MM.1S (cell line): ENCODE measurements at regions not wholly inside any gene's neighbourhood (a gene's known extent, or its start where the extent isn't known, plus 50 kb on each side); places are given as distances from the start of the nearest gene placed in this dataset.

Source experiments
- DNase-seq: peaks from one replicate; pipeline ENCODE4 v3.0.0-alpha.2; 2015
- H2AFZ ChIP-seq: fragments of 300-600 bp; sonication (generic); 2 replicates; pipeline ENCODE4 v1.6.0; 2016; ENCODE audit warnings: antibody characterized with exemption, low read length
- H3F3A ChIP-seq: fragments of 300-600 bp; sonication (generic); 2 replicates; pipeline ENCODE4 v1.6.1; 2016; ENCODE audit warnings: mild to moderate bottlenecking, antibody characterized with exemption, low read length, moderate library complexity, mixed read lengths; ENCODE audit not compliant: insufficient read depth
- H3K27ac ChIP-seq: fragments of 300-600 bp; sonication (generic); 2 replicates; pipeline ENCODE4 v1.5.1; 2016; ENCODE audit warnings: mild to moderate bottlenecking, low read length
- H3K27me3 ChIP-seq: fragments of 300-600 bp; sonication (generic); replicated peaks from 2 replicates; pipeline ENCODE4 v1.6.0; 2016; ENCODE audit warnings: low read length; ENCODE audit not compliant: insufficient read depth
- H3K36me3 ChIP-seq: fragments of 300-600 bp; sonication (generic); replicated peaks from 2 replicates; pipeline ENCODE4 v1.6.1; 2016; ENCODE audit warnings: mild to moderate bottlenecking, low read length, mixed read lengths; ENCODE audit not compliant: insufficient read depth
- H3K4me1 ChIP-seq: fragments of 300-600 bp; sonication (generic); 2 replicates; pipeline ENCODE4 v1.6.1; 2016; ENCODE audit warnings: low read length, mixed read lengths
- H3K4me2 ChIP-seq: fragments of 300-600 bp; sonication (generic); 2 replicates; pipeline ENCODE4 v1.6.0; 2016; ENCODE audit warnings: low read depth, low read length
- H3K4me3 ChIP-seq: fragments of 300-600 bp; sonication (generic); 2 replicates; pipeline ENCODE4 v1.5.1; 2016; ENCODE audit warnings: low read length, mixed read lengths
- H3K79me2 ChIP-seq: fragments of 300-600 bp; sonication (generic); 2 replicates; pipeline ENCODE4 v1.6.1; 2016; ENCODE audit warnings: mixed run types, low read length, mixed read lengths
- H3K9ac ChIP-seq: fragments of 300-600 bp; sonication (generic); 2 replicates; pipeline ENCODE4 v1.6.1; 2016; ENCODE audit warnings: low read length, mixed read lengths
- H3K9me2 ChIP-seq: fragments of 300-600 bp; sonication (generic); replicated peaks from 2 replicates; pipeline ENCODE4 v1.6.1; 2016; ENCODE audit warnings: mild to moderate bottlenecking, low read length, mixed read lengths; ENCODE audit not compliant: insufficient read depth
- H3K9me3 ChIP-seq: fragments of 300-600 bp; sonication (generic); replicated peaks from 2 replicates; pipeline ENCODE4 v1.6.1; 2016; ENCODE audit warnings: mild to moderate bottlenecking, low read length, mixed read lengths; ENCODE audit not compliant: insufficient read depth
- H4K20me1 ChIP-seq: fragments of 300-600 bp; sonication (generic); 2 replicates; pipeline ENCODE4 v1.6.1; 2016; ENCODE audit warnings: mild to moderate bottlenecking, low read length, moderate library complexity, mixed read lengths; ENCODE audit not compliant: insufficient read depth
- CTCF ChIP-seq: fragments of 300-600 bp; sonication (generic); IDR thresholded peaks from 2 replicates; pipeline ENCODE4 v1.5.1; 2016; ENCODE audit warnings: antibody characterized with exemption, low read length, mixed read lengths
- EZH2 ChIP-seq: fragments of 300-600 bp; sonication (generic); optimal IDR thresholded peaks from 2 replicates; pipeline ENCODE3; 2017; ENCODE audit warnings: low read depth, mild to moderate bottlenecking, antibody characterized with exemption, low read length, mixed read lengths
- EZH2phosphoT487 ChIP-seq: fragments of 300-600 bp; sonication (generic); IDR thresholded peaks from 2 replicates; pipeline ENCODE4 v1.6.1; 2018; ENCODE audit warnings: antibody characterized with exemption, low read length

GRCh38 chr3:23663661-23664186 lies 142.0 kb upstream of the UBE2E1 start:
- H3K27ac ChIP-seq, result no peak overlapping the region
- no peak overlapping the region for H2AFZ ChIP-seq
- no peak overlapping the region for H3K4me2 ChIP-seq
- TF ChIP-seq CTCF (no peak), EZH2phosphoT487 (no peak), EZH2 (no peak)
- H4K20me1 ChIP-seq, result no peaks in the 10 kb centered on the region
- no peak overlapping the region for H3K9ac ChIP-seq
- no peaks in the 10 kb centered on the region for H3K9me3 ChIP-seq
- H3K36me3 ChIP-seq, result no peaks in the 10 kb centered on the region
- H3K79me2 ChIP-seq, result no peaks in the 10 kb centered on the region
- no peaks in the 10 kb centered on the region for H3F3A ChIP-seq
- H3K4me3 ChIP-seq, result no peak overlapping the region
- H3K9me2 ChIP-seq, result no peaks in the 10 kb centered on the region
- H3K27me3 ChIP-seq, result no peaks in the 10 kb centered on the region
- peaks cover 22% of the 10 kb centered on the region for H3K4me1 ChIP-seq
- no peak for DNase-seq

- H3K27me3 ChIP-seq, result no peaks in the 10 kb centered on the region
- no peak overlapping the region for H3K4me2 ChIP-seq
- DNase-seq, result no peak
- H3K4me1 ChIP-seq, result peaks cover 17% of the 10 kb centered on the region
- no peaks in the 10 kb centered on the region for H3K36me3 ChIP-seq
- no peaks in the 10 kb centered on the region for H3F3A ChIP-seq
- H3K9me3 ChIP-seq, result no peaks in the 10 kb centered on the region
- no peak overlapping the region for H2AFZ ChIP-seq
- no peaks in the 10 kb centered on the region for H3K9me2 ChIP-seq
- H3K79me2 ChIP-seq, result no peaks in the 10 kb centered on the region
- H3K9ac ChIP-seq, result no peak overlapping the region
- no peak overlapping the region for H3K4me3 ChIP-seq
- H3K27ac ChIP-seq, result no peak overlapping the region
- no peaks in the 10 kb centered on the region for H4K20me1 ChIP-seq
- TF ChIP-seq EZH2, result no peak
- no peak for TF ChIP-seq CTCF
- TF ChIP-seq EZH2phosphoT487, result no peak
These were observed 141.3 kb upstream of the UBE2E1 start for GRCh38 chr3:23664459-23664858.

GRCh38 chr3:23665741-23666140 lies 140.0 kb upstream of the UBE2E1 start:
- H3K9me3 ChIP-seq, result no peaks in the 10 kb centered on the region
- H3K79me2 ChIP-seq, result no peaks in the 10 kb centered on the region
- H3K27me3 ChIP-seq, result no peaks in the 10 kb centered on the region
- H3K36me3 ChIP-seq, result no peaks in the 10 kb centered on the region
- TF ChIP-seq EZH2phosphoT487 (no peak), CTCF (no peak), EZH2 (no peak)
- no peak overlapping the region for H3K4me2 ChIP-seq
- H3K4me3 ChIP-seq, result no peak overlapping the region
- no peak for DNase-seq
- H3K4me1 ChIP-seq, result peaks cover 10% of the 10 kb centered on the region
- no peaks in the 10 kb centered on the region for H3F3A ChIP-seq
- H4K20me1 ChIP-seq, result no peaks in the 10 kb centered on the region
- no peak overlapping the region for H3K27ac ChIP-seq
- H3K9me2 ChIP-seq, result no peaks in the 10 kb centered on the region
- H3K9ac ChIP-seq, result no peak overlapping the region
- no peak overlapping the region for H2AFZ ChIP-seq
